ENCODE measurements at regions not wholly inside any gene's neighbourhood (a gene's known extent, or its start where the extent isn't known, plus 50 kb on each side); places are given as distances from the start of the nearest gene placed in this dataset.

DNA sequence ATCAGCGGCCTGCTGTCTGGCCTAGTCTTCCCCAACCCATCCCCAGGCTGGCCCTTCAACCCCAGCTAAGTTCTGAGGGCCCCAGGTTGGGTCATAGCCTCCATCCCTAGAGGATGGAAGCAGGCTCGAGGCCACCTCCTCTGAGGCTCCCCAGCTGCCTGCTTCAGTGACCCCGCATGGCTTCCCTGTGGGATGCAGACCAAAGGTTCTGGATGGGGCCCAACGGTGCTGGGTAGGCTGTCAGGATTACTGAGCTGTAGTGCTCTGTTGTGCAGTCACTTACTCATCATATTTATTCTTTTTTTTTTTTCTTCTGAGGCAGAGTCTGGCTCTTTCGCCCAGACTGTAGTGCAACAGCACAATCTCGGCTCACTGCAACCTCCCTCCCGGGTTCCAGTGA is 92.0 kb downstream of the IRF2BPL start:
- no peak overlapping the region for H3K27ac ChIP-seq (ENCODE audit: low read length)
- H3K9me3 ChIP-seq (ENCODE audit: insufficient read depth, low read depth, low read length), result no peaks in the 10 kb centered on the region
- peaks cover 6% of the 10 kb centered on the region; the same call in 1 of the 2 replicates for H3K4me1 ChIP-seq (ENCODE audit: insufficient read depth, low read length)
- H3K27me3 ChIP-seq (ENCODE audit: insufficient read depth, low read length), result no peaks in the 10 kb centered on the region
- H3K9ac ChIP-seq (ENCODE audit: low read depth, low read length), result no peak overlapping the region
- H3K36me3 ChIP-seq (ENCODE audit: insufficient read depth, low read depth, low read length), result no peaks in the 10 kb centered on the region
- no peak overlapping the region for H3K4me3 ChIP-seq (ENCODE audit: low read length)

DNA sequence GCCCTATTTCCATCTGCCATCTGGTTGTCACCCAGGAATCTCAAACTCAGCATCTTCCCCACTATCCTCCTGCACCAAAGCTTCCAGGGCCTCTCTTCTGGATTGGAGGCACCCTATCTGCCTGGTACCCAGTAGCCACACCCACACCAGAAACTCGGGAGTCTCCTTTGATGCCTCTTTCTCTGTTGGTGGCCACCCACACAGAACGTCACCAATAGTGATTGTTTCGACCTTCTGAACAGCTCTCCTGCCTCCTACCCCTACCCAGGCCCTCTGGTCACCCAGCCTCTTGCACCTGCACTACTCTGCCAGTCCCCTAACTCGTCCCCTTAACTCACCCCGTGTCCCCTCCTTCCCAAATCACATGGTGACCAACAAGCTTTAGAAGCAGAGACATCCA is 95.0 kb downstream of the IRF2BPL start:
- Histone ChIP-seq H3K9ac (ENCODE audit: low read depth, low read length) (no peak overlapping the region), H3K27ac (ENCODE audit: low read length) (no peak overlapping the region), H3K27me3 (ENCODE audit: insufficient read depth, low read length) (no peaks in the 10 kb centered on the region), H3K4me3 (ENCODE audit: low read length) (no peak overlapping the region), H3K4me1 (ENCODE audit: insufficient read depth, low read length) (peaks cover 11% of the 10 kb centered on the region), H3K9me3 (ENCODE audit: insufficient read depth, low read depth, low read length) (no peaks in the 10 kb centered on the region), H3K36me3 (ENCODE audit: insufficient read depth, low read depth, low read length) (no peaks in the 10 kb centered on the region)

DNA sequence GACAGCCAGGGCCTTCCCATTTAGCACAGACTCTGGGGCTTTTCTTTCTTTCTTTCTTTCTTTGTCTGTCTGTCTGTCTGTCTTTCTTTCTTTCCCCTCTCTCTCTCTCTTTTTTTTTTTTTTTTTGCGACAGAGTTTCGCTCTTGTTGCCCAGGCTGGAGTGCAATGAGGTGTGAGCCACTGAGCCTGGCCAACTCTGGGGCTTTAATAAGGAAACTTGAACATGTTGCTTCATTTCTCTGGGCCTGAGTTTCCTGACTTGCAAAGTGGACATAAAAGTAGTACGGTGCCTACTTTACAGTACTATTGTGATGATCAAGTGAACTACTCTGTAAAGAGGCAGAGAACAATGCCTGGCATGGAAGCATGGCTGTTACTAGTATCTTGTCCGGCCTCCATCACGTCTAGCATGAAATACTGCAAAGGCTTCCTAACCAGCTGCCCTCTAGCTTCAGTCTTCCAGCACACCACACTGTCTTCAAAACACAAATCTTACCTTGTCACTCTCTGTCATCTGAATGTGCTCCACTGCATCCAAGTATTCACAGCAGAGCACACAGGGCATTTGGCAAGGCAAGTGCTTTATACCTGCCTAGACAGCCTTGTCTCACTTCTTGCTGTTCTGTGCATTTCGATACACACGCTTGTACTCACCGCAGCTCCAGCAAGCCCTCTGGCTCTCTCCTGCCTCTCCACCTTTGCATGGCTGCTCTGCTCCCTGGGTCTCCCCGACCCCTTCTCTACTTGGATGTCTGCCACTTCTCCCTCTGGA is 96.7 kb downstream of the IRF2BPL start:
- H3K9me3 ChIP-seq (ENCODE audit: insufficient read depth, low read depth, low read length), result no peaks in the 10 kb centered on the region
- no peaks in the 10 kb centered on the region for H3K36me3 ChIP-seq (ENCODE audit: insufficient read depth, low read depth, low read length)
- no peak overlapping the region for H3K9ac ChIP-seq (ENCODE audit: low read depth, low read length)
- peaks cover 15% of the 10 kb centered on the region for H3K4me1 ChIP-seq (ENCODE audit: insufficient read depth, low read length)
- H3K4me3 ChIP-seq (ENCODE audit: low read length), result no peak overlapping the region
- no peak overlapping the region for H3K27ac ChIP-seq (ENCODE audit: low read length)
- H3K27me3 ChIP-seq (ENCODE audit: insufficient read depth, low read length), result no peaks in the 10 kb centered on the region

DNA sequence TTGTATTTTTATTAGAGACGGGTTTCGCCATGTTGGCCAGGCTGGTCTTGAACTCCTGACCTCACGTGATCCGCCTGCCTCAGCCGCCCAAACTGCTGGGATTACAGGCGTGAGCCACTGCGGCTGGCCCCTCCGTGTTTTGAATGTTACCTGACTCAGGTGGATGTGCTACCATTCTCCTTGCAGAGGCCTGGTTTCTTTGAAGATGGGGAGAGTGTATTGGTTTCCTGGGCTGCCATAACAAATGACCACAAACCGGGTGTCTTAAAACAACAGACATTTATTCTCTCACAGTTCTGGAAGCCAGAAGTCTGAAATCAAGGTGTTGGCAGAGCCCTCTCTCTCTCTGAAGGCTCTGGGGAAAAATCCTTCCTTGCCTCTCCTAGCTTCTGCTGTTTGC is 98.0 kb downstream of the IRF2BPL start:
- H3K9ac ChIP-seq (ENCODE audit: low read depth, low read length), result no peak overlapping the region

DNA sequence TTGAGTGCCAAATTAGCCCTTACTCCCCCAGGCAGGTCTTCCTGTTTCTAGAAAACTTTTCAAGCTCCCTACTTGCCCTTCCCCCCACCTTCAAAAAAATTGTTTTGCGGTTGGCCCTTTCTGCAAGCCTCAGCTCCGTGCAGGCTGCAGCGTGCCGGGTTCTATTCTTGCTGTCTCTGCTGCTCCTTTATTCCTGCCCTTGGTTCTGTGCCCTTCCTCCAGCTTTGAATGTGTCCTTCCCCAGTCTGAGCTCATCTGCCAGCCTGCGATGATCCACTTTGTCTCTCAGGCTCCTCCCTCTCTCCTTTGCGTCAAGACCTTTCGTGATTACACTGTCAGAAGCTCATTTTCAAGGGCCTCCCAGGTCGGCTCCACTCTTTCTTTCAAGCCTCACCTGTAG is 98.6 kb downstream of the IRF2BPL start:
- no peak overlapping the region for H3K9ac ChIP-seq (ENCODE audit: low read depth, low read length)
- peaks cover 19% of the 10 kb centered on the region for H3K4me1 ChIP-seq (ENCODE audit: insufficient read depth, low read length)
- no peak overlapping the region for H3K27ac ChIP-seq (ENCODE audit: low read length)
- no peaks in the 10 kb centered on the region for H3K27me3 ChIP-seq (ENCODE audit: insufficient read depth, low read length)
- no peaks in the 10 kb centered on the region for H3K36me3 ChIP-seq (ENCODE audit: insufficient read depth, low read depth, low read length)
- no peaks in the 10 kb centered on the region for H3K9me3 ChIP-seq (ENCODE audit: insufficient read depth, low read depth, low read length)
- no peak overlapping the region for H3K4me3 ChIP-seq (ENCODE audit: low read length)

More for the DNA sequence above, 98.0 kb downstream of the IRF2BPL start:
- Histone ChIP-seq H3K4me1 (ENCODE audit: insufficient read depth, low read length) (peaks cover 16% of the 10 kb centered on the region), H3K9me3 (ENCODE audit: insufficient read depth, low read depth, low read length) (no peaks in the 10 kb centered on the region), H3K27ac (ENCODE audit: low read length) (no peak overlapping the region), H3K4me3 (ENCODE audit: low read length) (no peak overlapping the region), H3K36me3 (ENCODE audit: insufficient read depth, low read depth, low read length) (no peaks in the 10 kb centered on the region), H3K27me3 (ENCODE audit: insufficient read depth, low read length) (no peaks in the 10 kb centered on the region)

DNA sequence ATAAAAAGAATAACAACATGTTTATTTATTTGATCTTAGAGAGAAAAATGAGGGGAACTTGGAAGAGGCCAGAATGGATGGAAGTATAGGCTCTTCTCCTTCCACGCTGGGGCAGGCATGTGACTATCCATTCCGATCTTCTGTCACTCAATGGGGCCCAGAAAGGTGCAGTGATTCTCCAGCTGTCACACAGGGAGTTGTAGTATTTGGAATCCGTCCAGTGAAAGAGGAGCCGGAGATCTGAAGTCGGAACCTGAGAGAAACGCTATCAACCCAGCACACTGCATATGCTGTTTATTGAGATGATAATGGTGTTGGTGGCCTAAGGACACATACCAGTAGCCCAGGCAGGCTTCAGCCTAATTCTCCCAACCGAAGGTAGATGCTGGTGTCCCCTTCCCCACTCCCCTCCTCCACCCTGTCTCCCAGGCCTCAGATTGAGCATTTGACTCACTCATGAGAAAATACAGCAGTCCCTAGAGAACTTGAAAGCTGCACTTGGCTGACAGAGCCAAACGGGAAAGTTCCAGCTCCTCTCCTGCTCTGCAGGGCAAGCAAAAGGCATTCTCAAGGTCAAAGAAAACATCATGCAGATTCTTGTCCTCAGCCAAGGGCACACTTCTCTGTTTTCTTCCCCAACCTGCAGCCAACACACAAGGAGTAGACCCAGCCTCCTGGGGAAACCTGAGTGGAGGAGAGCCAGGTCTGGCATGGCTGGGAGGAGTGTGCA is 100.4 kb downstream of the IRF2BPL start:
- Histone ChIP-seq H3K4me1 (ENCODE audit: insufficient read depth, low read length) (peaks cover 33% of the 10 kb centered on the region), H3K27me3 (ENCODE audit: insufficient read depth, low read length) (no peaks in the 10 kb centered on the region), H3K4me3 (ENCODE audit: low read length) (no peak overlapping the region), H3K9me3 (ENCODE audit: insufficient read depth, low read depth, low read length) (no peaks in the 10 kb centered on the region), H3K9ac (ENCODE audit: low read depth, low read length) (no peak overlapping the region), H3K27ac (ENCODE audit: low read length) (no peak overlapping the region), H3K36me3 (ENCODE audit: insufficient read depth, low read depth, low read length) (no peaks in the 10 kb centered on the region)

DNA sequence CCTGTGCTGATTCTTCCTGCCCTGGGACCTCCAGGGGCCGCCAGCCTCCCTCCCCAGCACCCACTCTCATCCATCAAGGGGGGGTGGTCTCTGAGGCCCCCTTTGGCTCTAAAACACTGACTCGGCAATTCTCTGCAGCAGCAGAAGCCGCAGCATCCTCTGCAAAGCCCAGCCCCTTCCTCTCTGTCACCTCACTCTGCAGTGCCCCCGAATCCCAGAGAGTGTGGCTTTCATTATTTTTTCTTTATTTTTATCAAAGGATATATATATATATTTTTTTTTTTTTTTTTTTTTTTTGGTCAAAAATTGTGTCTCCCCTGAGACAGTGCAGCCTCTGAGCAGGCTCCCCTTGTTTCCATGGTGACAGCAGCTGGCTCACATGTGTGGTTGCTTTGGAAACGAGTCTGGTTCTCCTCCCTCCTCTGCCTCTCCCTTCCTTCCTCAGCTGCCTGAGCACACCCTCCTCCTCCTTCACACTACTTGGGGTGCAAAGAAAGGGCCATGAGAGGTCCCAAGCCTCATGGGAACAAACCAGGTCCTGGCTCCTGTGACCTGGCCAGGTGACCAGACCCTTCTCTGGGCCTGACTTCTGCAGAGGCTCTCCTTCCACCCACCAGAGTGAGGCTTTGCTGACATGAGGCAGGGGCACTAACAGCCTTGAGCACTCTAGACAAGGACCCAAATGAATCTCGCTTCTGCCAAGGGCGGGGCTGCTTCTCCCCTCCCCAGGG is 100.5 kb downstream of the LRRC74A start:
- H3K9ac ChIP-seq (ENCODE audit: low read depth, low read length), result no peak overlapping the region
- H3K27ac ChIP-seq (ENCODE audit: low read length), result no peak overlapping the region
- no peaks in the 10 kb centered on the region for H3K9me3 ChIP-seq (ENCODE audit: insufficient read depth, low read depth, low read length)
- H3K4me3 ChIP-seq (ENCODE audit: low read length), result no peak overlapping the region
- H3K36me3 ChIP-seq (ENCODE audit: insufficient read depth, low read depth, low read length), result no peaks in the 10 kb centered on the region
- no peaks in the 10 kb centered on the region for H3K27me3 ChIP-seq (ENCODE audit: insufficient read depth, low read length)
- peaks cover 37% of the 10 kb centered on the region for H3K4me1 ChIP-seq (ENCODE audit: insufficient read depth, low read length)

DNA sequence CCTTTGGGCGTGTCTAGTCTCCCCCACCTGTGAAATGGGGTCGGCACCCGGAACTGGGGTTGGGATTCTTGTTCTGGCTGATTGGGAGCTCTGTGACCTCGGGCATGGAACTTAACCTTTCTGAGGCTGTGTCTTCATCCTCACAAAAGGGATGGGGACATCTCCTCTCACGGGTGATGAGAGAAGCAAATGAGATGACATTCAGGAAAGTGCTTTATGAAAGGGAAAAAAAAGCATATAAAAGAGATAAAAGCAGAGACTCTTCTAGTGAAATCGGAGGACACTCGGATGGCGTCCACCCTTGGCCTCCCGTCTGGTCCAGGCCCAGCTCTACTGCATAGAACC is 98.9 kb downstream of the LRRC74A start:
- H3K4me1 ChIP-seq (ENCODE audit: insufficient read depth, low read length), result peaks cover 47% of the 10 kb centered on the region

DNA sequence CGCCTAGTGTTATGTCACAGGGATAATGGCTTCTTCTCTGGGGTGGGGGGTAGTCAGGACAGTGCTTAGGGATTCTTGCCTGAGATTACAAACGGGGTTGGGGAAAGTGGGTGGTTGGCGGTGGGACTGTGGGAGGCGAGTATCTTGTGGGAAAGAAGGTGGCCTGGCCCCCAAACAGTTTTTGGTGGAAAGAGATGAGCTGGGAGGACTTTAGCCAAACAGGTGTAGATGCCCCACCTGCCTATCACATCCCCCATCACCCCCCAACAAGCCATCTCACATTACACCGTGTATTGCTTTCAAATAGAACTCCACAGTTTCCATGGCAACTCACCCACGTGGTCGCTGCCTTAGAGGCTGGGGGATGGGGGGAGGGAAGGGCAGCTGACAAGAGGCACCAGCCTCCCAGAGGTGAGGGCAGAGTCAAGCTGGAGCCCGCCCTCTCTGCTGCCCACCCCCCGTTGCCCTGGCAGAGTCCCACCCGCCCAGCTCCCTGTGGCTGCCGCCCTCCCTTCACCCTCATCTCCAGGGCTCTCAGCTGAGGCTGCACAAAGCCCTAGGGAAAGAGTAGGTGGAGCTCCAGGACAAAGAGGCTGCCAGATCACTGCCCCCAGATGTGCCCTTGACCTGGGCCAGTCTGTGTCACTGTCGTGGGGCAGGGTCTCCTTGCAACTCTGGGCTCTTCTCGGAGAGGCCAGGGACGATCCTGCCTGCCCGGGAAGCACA is 98.3 kb downstream of the LRRC74A start:
- peaks cover 48% of the 10 kb centered on the region for H3K4me1 ChIP-seq (ENCODE audit: insufficient read depth, low read length)
- H3K36me3 ChIP-seq (ENCODE audit: insufficient read depth, low read depth, low read length), result no peaks in the 10 kb centered on the region
- peak overlapping the region; percentile 96 for H3K27ac ChIP-seq (ENCODE audit: low read length)
- H3K4me3 ChIP-seq (ENCODE audit: low read length), result peak overlapping the region; percentile 56; the same call in 1 of the 2 replicates
- H3K9ac ChIP-seq (ENCODE audit: low read depth, low read length), result peak overlapping the region; percentile 79; the same call in 1 of the 2 replicates
- no peaks in the 10 kb centered on the region for H3K27me3 ChIP-seq (ENCODE audit: insufficient read depth, low read length)
- no peaks in the 10 kb centered on the region for H3K9me3 ChIP-seq (ENCODE audit: insufficient read depth, low read depth, low read length)

More for the DNA sequence above, 98.9 kb downstream of the LRRC74A start:
- Histone ChIP-seq H3K9ac (ENCODE audit: low read depth, low read length) (peak overlapping the region; percentile 32; the same call in 1 of the 2 replicates), H3K4me3 (ENCODE audit: low read length) (no peak overlapping the region), H3K36me3 (ENCODE audit: insufficient read depth, low read depth, low read length) (no peaks in the 10 kb centered on the region), H3K9me3 (ENCODE audit: insufficient read depth, low read depth, low read length) (no peaks in the 10 kb centered on the region), H3K27ac (ENCODE audit: low read length) (no peak overlapping the region), H3K27me3 (ENCODE audit: insufficient read depth, low read length) (no peaks in the 10 kb centered on the region)

DNA sequence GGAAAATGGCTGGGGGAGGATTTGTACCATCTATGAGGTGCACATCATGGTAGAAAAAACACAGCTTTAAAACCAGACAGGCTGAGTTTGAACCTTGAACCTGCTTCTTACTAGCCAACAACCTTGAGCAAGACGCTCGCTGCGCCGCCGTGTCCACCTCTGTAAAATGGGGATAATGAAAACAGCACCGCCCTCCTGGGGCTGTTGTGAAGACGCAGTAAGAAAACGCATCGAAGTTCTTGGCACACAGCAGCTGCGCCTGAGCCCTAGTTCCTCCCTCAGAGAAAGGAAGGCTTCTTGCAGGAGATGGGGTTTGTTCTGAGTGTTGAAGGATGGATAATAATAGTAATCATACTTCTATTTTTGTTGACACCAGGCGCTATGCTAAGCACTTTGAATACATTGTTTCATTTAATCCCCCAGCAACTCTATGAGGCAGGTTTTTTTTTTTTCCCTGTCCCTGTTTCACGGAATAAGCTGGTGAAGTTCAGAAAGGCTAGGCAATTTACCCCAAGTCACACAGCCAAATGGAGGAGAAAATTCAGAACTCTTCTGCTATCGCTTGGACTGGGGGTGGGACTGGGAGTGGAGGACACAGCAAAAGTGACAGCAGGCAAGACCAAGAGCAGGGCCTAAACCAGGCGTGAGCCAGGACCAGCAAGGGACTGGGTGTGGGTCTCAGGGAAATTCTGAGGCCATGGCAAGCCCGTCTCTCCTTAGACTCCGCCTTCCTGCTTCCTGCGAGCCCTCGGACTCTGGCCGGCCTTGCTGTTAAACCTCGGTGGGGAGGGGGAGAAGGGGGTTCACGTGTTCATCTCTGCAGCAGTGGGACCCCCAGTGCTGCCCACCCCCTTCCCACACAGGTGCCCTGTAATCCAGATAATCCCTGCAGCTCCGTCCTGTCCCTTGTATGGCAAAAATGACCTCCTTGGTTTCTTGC is 97.5 kb downstream of the LRRC74A start:
- H3K27me3 ChIP-seq (ENCODE audit: insufficient read depth, low read length), result no peaks in the 10 kb centered on the region
- peak overlapping the region; percentile 79; the same call in 1 of the 2 replicates for H3K9ac ChIP-seq (ENCODE audit: low read depth, low read length)
- no peaks in the 10 kb centered on the region for H3K9me3 ChIP-seq (ENCODE audit: insufficient read depth, low read depth, low read length)
- peak overlapping the region; percentile 96 for H3K27ac ChIP-seq (ENCODE audit: low read length)
- H3K36me3 ChIP-seq (ENCODE audit: insufficient read depth, low read depth, low read length), result no peaks in the 10 kb centered on the region
- H3K4me1 ChIP-seq (ENCODE audit: insufficient read depth, low read length), result peaks cover 54% of the 10 kb centered on the region
- peak overlapping the region; percentile 56; the same call in 1 of the 2 replicates for H3K4me3 ChIP-seq (ENCODE audit: low read length)

Data from iPS-20b (cell line).